ENCODE measurements at regions not wholly inside any gene's neighbourhood (a gene's known extent, or its start where the extent isn't known, plus 50 kb on each side); places are given as distances from the start of the nearest gene placed in this dataset.

- no peak for DNase-seq (ENCODE audit: low read depth)
Measured at GRCh38 chr12:42963988-42964387, 374.4 kb upstream of the PRICKLE1 start.

- no peak for DNase-seq (ENCODE audit: low read depth)
Measured at GRCh38 chr12:42962384-42962783, 372.8 kb upstream of the PRICKLE1 start.

- DNase-seq (ENCODE audit: low read depth) = no peak
Measured at GRCh38 chr12:42961395-42961794, 371.8 kb upstream of the PRICKLE1 start.

- DNase-seq (ENCODE audit: low read depth) = no peak
Measured at GRCh38 chr12:42960087-42960527, 370.6 kb upstream of the PRICKLE1 start.

GRCh38 chr12:42958291-42958674 lies 368.7 kb upstream of the PRICKLE1 start:
- no peak for DNase-seq (ENCODE audit: low read depth)

GRCh38 chr12:42957561-42958290 lies 368.2 kb upstream of the PRICKLE1 start:
- DNase-seq (ENCODE audit: low read depth) = no peak

- no peak for DNase-seq (ENCODE audit: low read depth)
Measured at GRCh38 chr12:42957136-42957535, 367.6 kb upstream of the PRICKLE1 start.

- DNase-seq (ENCODE audit: low read depth) = no peak
Measured at GRCh38 chr12:42953021-42953420, 363.5 kb upstream of the PRICKLE1 start.

- no peak for DNase-seq (ENCODE audit: low read depth)
Measured at GRCh38 chr12:42946871-42947381, 357.4 kb upstream of the PRICKLE1 start.

GRCh38 chr12:42945927-42946326 lies 356.4 kb upstream of the PRICKLE1 start:
- no peak for DNase-seq (ENCODE audit: low read depth)

- DNase-seq (ENCODE audit: low read depth) = no peak
Measured at GRCh38 chr12:42944516-42944915, 355.0 kb upstream of the PRICKLE1 start.

GRCh38 chr12:42936991-42937390 lies 347.4 kb upstream of the PRICKLE1 start:
- no peak for DNase-seq (ENCODE audit: low read depth)

GRCh38 chr12:42936260-42936659 lies 346.7 kb upstream of the PRICKLE1 start:
- no peak for DNase-seq (ENCODE audit: low read depth)

GRCh38 chr12:42935756-42936155 lies 346.2 kb upstream of the PRICKLE1 start:
- DNase-seq (ENCODE audit: low read depth) = peak; percentile 69

- DNase-seq (ENCODE audit: low read depth) = peak; percentile 78
Measured at GRCh38 chr12:42935090-42935489, 345.5 kb upstream of the PRICKLE1 start.

- DNase-seq (ENCODE audit: low read depth) = no peak
Measured at GRCh38 chr12:42933461-42934081, 344.0 kb upstream of the PRICKLE1 start.

GRCh38 chr12:42932936-42933335 lies 343.4 kb upstream of the PRICKLE1 start:
- DNase-seq (ENCODE audit: low read depth) = no peak

GRCh38 chr12:42926232-42926631 lies 336.7 kb upstream of the PRICKLE1 start:
- no peak for DNase-seq (ENCODE audit: low read depth)

GRCh38 chr12:42924482-42924881 lies 334.9 kb upstream of the PRICKLE1 start:
- no peak for DNase-seq (ENCODE audit: low read depth)

GRCh38 chr12:42923583-42923982 lies 334.0 kb upstream of the PRICKLE1 start:
- no peak for DNase-seq (ENCODE audit: low read depth)

- DNase-seq (ENCODE audit: low read depth) = peak; percentile 61
Measured at GRCh38 chr12:42923156-42923555, 333.6 kb upstream of the PRICKLE1 start.

- no peak for DNase-seq (ENCODE audit: low read depth)
Measured at GRCh38 chr12:42922505-42922850, 332.9 kb upstream of the PRICKLE1 start.

- peak; percentile 14 for DNase-seq (ENCODE audit: low read depth)
Measured at GRCh38 chr12:42921741-42922504, 332.4 kb upstream of the PRICKLE1 start.
